HG03103 (cell line): ENCODE measurements at regions not wholly inside any gene's neighbourhood (a gene's known extent, or its start where the extent isn't known, plus 50 kb on each side); places are given as distances from the start of the nearest gene placed in this dataset.

Experiments
- ATAC-seq: cut with Tn5 transposase; IDR thresholded peaks from one replicate; pipeline ENCODE4 v1.9.1; 2021; ENCODE audit warnings: low read depth; ENCODE audit not compliant: unreplicated experiment

DNA sequence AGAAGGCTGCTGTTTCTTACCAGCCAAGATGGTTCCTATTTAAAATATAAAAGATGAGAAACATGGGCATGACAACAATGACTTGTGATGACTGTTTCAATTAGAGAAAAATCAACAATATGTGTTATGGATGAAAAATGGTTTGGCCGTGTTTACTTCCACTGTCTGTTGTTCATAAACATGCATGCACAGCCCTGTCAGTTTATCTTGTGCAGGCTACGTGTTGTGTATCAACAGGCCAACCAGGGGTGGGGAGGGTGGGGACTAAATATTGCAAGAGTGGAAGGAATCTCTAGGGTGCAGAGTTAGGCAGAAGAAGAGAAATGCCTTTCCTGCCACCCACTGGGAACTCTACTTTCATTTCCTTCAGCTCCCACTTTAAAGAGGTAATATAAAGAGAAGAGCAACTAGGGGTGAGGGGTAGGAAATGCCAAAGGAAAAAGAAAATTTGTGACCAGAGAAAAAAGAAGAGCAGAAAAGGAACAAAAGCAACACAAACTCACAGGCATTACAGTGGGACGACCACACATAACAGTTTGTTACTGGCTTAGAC lies 116.8 kb upstream of the MEIS1 start:
- ATAC-seq, result no peak

GRCh38 chr2:66317268-66317890 lies 117.5 kb upstream of the MEIS1 start:
- no peak for ATAC-seq

DNA sequence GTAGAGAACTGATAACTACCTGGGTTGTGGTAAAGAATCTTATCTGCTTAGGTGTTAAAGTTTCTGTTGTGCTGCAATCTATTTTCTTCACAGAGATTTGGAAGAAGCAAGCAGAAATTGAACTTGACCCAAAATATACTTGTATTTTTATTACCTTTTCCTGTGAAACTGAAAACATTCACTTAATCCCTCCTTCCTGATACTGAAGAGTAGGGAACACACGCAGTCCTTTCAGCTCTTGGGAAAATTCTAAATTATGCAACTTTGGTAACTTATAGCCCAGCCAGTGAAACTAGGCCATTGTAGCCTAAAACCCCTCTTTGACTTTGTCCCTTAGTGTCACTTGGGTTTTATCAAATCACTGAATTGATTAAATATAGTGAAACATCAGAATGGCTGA lies 128.4 kb upstream of the MEIS1 start:
- no peak for ATAC-seq

- ATAC-seq, result no peak
These were observed 129.2 kb upstream of the MEIS1 start for GRCh38 chr2:66305718-66306117.

DNA sequence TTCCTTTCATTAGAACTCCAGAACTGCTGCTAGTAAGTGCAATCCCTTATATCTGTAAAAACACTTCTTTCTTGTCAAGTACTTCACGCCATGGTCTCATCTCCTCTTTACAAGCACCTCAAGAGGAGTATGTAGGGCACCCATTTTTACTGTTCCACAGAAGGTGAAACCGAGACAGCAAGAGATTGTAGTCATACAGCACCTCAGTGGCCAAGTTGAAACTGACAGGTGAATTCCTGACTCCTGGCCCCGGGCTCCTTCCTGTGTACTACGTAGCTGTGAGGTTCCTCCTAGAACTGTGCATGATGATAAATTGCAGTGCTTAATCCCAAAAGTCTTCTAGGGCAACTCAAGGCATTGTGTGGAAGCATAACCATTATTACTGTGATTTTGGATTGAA lies 131.5 kb upstream of the MEIS1 start:
- no peak for ATAC-seq

DNA sequence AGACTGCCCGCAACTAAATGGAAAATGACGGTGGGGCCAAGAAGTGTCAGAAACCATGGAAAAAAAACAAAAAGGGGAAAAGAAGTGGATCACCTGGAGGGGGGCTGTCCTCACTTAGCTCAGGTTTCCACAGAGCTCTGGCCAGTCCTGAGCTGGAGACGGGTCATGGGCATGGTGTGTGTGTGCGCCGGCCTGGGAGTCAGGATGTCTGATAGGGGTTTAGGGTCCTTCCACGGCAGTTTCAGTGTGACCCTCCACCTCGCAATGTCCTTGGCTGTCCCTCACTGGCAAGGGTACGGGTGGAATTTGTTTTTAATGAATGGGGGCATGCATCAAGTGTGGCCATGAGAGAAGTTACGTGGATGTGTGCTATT lies 133.2 kb upstream of the MEIS1 start:
- ATAC-seq, result no peak

DNA sequence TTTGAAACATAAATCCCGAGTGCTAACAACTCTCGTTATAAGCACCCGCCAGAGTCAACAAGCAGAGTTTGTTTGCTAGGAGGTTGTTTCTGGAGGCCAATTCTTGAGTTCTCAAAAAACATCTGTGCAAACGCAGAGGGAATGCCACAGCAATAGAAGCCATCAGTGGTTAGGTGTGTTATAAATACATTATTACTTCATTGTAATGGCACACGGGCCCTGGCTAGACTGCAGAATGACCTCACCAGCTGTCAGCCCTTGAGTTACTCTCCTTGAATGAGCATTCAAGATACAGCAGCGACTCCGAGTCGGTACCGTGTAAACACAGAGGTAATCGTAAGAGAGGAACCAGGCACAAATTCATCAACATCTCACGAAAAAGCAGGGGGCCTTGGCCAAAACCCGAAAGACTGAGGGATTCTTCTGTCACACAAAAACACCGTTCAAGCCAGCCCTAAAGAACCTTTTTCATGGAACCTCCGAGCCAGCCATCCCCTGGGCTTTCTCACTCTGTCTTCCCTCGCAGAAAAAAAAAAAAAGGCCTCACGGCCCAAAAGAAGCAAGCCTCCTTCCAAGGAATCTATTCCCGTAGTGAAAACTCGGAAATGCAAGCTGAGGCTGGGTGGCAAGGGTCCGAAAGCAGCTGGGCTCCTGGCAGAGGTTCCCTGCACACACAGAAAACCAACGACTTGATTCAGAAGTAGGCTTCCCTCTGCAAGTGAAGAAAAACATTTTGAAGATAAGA lies 133.7 kb upstream of the MEIS1 start:
- ATAC-seq, result no peak

DNA sequence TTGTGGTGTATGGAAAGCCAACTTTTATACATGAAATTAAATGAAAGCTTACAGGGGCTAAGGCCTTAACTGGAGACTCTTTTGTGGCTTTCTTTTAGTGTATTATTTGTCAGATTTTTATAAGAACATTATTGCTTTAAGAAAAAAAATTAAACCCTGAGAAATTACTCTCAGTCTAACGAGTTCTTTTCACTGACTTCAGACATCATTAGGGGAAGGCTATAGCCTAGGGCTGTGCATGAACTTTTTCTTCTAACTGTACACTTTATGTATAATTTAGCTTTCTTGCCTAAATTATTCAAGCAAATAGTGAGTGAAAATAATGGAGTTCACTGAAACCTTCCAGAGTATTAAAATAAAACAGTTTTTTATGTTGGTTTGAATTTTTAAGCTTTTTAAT lies 151.1 kb upstream of the MEIS1 start:
- no peak for ATAC-seq

DNA sequence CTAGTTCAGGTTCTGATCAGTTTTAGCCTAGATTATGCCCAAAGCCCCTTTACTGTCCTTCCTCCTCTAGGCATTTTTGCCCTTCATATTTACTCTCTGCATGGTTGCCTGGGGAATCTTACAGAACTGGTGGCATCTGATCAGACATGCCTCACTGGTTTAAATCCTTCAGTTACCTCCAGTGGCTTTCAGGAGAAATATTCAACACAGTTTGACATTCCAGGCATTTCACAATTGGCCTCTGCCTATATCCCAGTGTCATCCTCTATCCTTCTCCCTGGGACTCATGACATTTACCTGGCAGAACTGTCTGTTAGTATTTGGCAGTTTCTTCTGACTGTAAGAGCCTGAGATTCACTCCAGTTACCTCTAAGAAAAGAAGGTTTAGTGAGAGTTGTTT lies 152.9 kb upstream of the MEIS1 start:
- no peak for ATAC-seq

DNA sequence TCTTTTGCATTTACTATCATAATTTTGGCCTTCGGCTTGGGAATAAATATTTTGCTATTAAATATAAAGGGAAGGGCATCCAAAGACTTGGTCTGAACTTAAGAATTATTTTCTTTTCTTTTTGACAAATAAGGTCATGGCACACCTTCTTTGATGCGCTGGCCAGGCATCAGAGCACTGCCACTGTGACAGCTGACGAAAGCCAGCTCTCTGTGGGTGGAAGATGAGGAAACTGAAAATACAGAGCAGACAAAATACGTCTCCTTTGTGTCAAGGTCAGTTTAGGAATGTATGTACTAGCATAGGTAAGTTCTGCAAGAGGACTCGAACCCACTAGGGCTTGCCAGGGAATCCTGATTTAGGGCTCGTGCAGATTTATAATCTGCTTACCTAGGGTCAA lies 155.9 kb upstream of the MEIS1 start:
- no peak for ATAC-seq

DNA sequence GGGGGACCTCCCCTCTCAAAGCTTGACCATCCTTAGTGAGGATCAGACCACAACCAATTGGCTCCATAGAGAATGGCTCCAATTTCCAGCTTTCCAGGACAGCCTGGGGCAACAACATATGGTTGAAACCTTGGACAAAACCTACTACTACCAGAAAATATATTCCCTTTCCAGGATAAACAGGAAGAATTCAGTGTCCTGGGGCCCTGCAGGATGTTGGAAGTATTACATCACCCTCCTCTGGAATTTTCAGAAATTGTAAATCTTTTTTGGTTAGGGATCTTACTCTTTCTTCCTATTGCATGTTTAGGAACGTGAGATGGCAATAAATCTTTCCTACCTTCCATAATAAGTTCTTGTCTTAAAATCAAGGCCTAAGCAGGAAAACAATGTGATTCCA lies 158.9 kb upstream of the MEIS1 start:
- ATAC-seq, result no peak

GRCh38 chr2:66273933-66274490 lies 160.9 kb upstream of the MEIS1 start:
- no peak for ATAC-seq

GRCh38 chr2:66272751-66273150 lies 162.2 kb upstream of the MEIS1 start:
- no peak for ATAC-seq

GRCh38 chr2:66271777-66272176 lies 163.1 kb upstream of the MEIS1 start:
- ATAC-seq, result no peak

GRCh38 chr2:66270247-66270646 lies 164.7 kb upstream of the MEIS1 start:
- ATAC-seq, result no peak

GRCh38 chr2:66269166-66269565 lies 165.8 kb upstream of the MEIS1 start:
- no peak for ATAC-seq

GRCh38 chr2:66268756-66269155 lies 166.2 kb upstream of the MEIS1 start:
- no peak for ATAC-seq

DNA sequence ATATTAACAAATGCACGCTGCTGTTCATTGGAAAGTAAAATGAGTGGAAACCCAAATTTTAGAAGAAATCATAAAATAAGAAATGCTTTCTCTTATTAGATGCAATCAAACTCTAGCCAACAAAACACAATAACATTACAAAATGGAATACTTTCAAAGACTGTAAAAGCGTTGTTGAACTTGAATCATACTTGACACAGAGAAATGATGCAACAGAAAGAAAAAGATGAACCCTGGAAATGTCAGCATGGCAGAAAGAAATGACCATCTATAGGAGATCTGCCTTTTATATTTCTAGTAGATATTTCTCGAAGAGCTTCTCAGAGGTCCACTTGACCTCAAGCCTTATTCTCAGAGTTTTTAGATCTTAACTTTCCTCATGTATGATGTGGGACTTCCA lies 170.6 kb upstream of the MEIS1 start:
- no peak for ATAC-seq

DNA sequence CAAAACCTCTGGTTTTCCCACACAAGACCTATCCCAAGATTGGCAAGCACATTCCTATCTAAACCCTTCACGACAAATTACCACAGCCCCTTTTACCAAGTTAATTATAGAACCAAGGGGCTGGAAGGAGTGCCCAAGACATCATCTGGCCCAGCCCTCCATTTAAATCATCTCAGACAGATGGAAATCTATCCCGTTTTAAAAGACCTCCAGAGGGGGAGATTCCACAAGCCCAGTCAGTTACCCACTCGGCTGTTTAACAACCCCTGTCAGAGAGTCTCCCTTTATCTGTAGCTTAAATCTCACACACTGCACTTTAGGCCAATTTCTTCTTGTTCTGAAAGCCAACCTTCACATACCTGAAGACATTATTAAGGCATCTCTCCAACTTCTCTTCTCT lies 179.1 kb upstream of the MEIS1 start:
- ATAC-seq, result no peak

GRCh38 chr2:66255136-66255535 lies 179.8 kb upstream of the MEIS1 start:
- ATAC-seq, result no peak

- no peak for ATAC-seq
These were observed 181.9 kb upstream of the MEIS1 start for GRCh38 chr2:66253066-66253465.

DNA sequence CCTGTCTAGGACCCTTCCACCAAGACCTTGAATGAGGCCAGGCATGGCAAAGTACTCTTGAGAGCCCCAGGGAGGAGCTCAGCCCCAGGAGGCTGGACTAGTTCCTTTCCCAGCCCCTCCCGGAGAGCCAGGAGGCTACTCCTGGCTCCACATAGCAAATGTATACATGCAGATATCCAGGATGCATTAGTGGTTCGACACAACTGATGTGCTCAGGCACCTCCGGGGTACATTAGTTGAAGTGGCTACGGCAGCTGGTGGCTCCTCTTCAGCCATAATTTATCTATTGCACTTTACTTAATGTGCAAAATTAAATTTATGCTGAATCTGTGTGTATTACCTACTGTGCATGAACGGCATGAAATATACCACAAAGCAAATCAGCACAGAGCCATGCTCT lies 182.8 kb upstream of the MEIS1 start:
- ATAC-seq, result no peak
